ENCODE measurements at regions not wholly inside any gene's neighbourhood (a gene's known extent, or its start where the extent isn't known, plus 50 kb on each side); places are given as distances from the start of the nearest gene placed in this dataset.

DNA sequence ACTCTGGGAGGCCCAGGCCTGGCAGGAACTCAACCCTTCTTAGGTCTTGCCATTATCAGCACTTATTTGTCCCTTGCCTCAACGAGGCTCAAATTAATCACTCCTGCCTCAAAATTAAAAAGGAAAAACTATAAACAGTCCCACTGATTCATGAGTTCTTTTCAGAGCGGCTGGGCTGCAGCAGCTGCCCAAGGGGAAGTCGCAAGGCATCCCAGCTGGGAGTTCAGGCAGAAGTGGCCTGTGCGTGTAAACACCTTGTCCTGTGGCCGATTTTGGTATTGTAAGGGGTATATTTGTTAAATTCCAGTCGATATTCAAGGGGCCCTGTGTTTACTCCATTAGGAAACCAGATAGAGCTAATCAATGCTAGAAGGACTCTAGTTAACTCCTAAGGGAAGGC, 213.9 kb upstream of the CADM1 start:
- TF ChIP-seq, protein P1, sequence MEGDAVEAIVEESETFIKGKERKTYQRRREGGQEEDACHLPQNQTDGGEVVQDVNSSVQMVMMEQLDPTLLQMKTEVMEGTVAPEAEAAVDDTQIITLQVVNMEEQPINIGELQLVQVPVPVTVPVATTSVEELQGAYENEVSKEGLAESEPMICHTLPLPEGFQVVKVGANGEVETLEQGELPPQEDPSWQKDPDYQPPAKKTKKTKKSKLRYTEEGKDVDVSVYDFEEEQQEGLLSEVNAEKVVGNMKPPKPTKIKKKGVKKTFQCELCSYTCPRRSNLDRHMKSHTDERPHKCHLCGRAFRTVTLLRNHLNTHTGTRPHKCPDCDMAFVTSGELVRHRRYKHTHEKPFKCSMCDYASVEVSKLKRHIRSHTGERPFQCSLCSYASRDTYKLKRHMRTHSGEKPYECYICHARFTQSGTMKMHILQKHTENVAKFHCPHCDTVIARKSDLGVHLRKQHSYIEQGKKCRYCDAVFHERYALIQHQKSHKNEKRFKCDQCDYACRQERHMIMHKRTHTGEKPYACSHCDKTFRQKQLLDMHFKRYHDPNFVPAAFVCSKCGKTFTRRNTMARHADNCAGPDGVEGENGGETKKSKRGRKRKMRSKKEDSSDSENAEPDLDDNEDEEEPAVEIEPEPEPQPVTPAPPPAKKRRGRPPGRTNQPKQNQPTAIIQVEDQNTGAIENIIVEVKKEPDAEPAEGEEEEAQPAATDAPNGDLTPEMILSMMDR (IDR thresholded peaks at IDR 0.05) = no peak
- no peak for TF ChIP-seq EZH2phosphoT487 (IDR thresholded peaks at IDR 0.05)
